Upper lobe of left lung (tissue), 4 donors: ENCODE measurements at regions not wholly inside any gene's neighbourhood (a gene's known extent, or its start where the extent isn't known, plus 50 kb on each side); places are given as distances from the start of the nearest gene placed in this dataset.

Experiments used
- POLR2A ChIP-seq, 4 donors: fragments of 450-650 bp; IDR thresholded peaks; one replicate each; pipeline ENCODE4 v1.5.1; 2016 to 2017; ENCODE audit warnings: antibody characterized with exemption in 4 of 4, mild to moderate bottlenecking in 2 of 4
- POLR2AphosphoS5 ChIP-seq, 2 donors: sonication (generic); formaldehyde crosslinking; IDR thresholded peaks; one replicate each; pipeline ENCODE4 v1.5.1; 2017; ENCODE audit warnings: antibody characterized with exemption in 2 of 2
- TF ChIP-seq, protein P1 (sequence below), 6 experiments: fragments of 450-650 bp in 4 of 6; fragments of 200-600 bp in 2 of 6; sonication (generic) in 2 of 6; IDR thresholded peaks; one replicate each; pipeline ENCODE4 v1.5.1; 2016 to 2019; ENCODE audit warnings: antibody characterized with exemption in 6 of 6

- TF ChIP-seq, protein P1, sequence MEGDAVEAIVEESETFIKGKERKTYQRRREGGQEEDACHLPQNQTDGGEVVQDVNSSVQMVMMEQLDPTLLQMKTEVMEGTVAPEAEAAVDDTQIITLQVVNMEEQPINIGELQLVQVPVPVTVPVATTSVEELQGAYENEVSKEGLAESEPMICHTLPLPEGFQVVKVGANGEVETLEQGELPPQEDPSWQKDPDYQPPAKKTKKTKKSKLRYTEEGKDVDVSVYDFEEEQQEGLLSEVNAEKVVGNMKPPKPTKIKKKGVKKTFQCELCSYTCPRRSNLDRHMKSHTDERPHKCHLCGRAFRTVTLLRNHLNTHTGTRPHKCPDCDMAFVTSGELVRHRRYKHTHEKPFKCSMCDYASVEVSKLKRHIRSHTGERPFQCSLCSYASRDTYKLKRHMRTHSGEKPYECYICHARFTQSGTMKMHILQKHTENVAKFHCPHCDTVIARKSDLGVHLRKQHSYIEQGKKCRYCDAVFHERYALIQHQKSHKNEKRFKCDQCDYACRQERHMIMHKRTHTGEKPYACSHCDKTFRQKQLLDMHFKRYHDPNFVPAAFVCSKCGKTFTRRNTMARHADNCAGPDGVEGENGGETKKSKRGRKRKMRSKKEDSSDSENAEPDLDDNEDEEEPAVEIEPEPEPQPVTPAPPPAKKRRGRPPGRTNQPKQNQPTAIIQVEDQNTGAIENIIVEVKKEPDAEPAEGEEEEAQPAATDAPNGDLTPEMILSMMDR (IDR thresholded peaks at IDR 0.05): no peak
- no peak for TF ChIP-seq POLR2A (IDR thresholded peaks at IDR 0.05)
- TF ChIP-seq POLR2AphosphoS5 (IDR thresholded peaks at IDR 0.05): no peak
Measured at GRCh38 chr10:86594535-86594934, 59.8 kb upstream of the OPN4 start.
